Skin epidermis (tissue), 12 donors: ENCODE measurements at regions not wholly inside any gene's neighbourhood (a gene's known extent, or its start where the extent isn't known, plus 50 kb on each side); places are given as distances from the start of the nearest gene placed in this dataset.
"Not testable (repeated sequence)": the region's sequence is repeated elsewhere in the genome, so short reads cannot be mapped to it uniquely, and the experiment has no call there.

ENCODE experiments used
- H3K27ac ChIP-seq, 21 experiments: fragments of 200-600 bp; sonication (generic) in 11 of 21; one replicate each; pipeline ENCODE4 v1.5.0; 2020; ENCODE audit warnings: mild to moderate bottlenecking in 3 of 21, inconsistent platforms in 2 of 21, moderate library complexity in 2 of 21
- H3K4me3 ChIP-seq, 7 experiments: fragments of 200-600 bp; sonication (generic) in 2 of 7; one replicate each; pipeline ENCODE4 v1.5.0; 2020; ENCODE audit warnings: inconsistent platforms in 2 of 7, mild to moderate bottlenecking in 2 of 7, moderate library complexity in 1 of 7

GRCh38 chr1:163471779-163472650 is 150.3 kb downstream of the NUF2 start:
- no peak overlapping the region for H3K27ac ChIP-seq
- H3K4me3 ChIP-seq: no peak overlapping the region

GRCh38 chr1:163472651-163473248 is 151.0 kb downstream of the NUF2 start:
- Histone ChIP-seq H3K4me3 (no peak overlapping the region), H3K27ac (no peak overlapping the region)

GRCh38 chr1:163477276-163477830 is 155.6 kb downstream of the NUF2 start:
- Histone ChIP-seq H3K4me3 (no peak overlapping the region), H3K27ac (no peak overlapping the region)

- H3K4me3 ChIP-seq, H3K27ac ChIP-seq: not testable (repeated sequence)
Measured at GRCh38 chr1:163498391-163499330, 176.9 kb downstream of the NUF2 start.

GRCh38 chr1:163504331-163504978 is 182.7 kb downstream of the NUF2 start:
- no peak overlapping the region for H3K4me3 ChIP-seq
- no peak overlapping the region for H3K27ac ChIP-seq

- Histone ChIP-seq H3K4me3 (no peak overlapping the region), H3K27ac (no peak overlapping the region)
Measured at GRCh38 chr1:163509114-163509513, 187.4 kb downstream of the NUF2 start.

- H3K4me3 ChIP-seq: no peak overlapping the region
- H3K27ac ChIP-seq: no peak overlapping the region
Measured at GRCh38 chr1:163512349-163512989, 190.7 kb downstream of the NUF2 start.

- Histone ChIP-seq H3K27ac (no peak overlapping the region), H3K4me3 (no peak overlapping the region)
Measured at GRCh38 chr1:163523375-163524029, 201.7 kb downstream of the NUF2 start.

GRCh38 chr1:163528710-163529348 is 207.1 kb downstream of the NUF2 start:
- Histone ChIP-seq H3K27ac (no peak overlapping the region), H3K4me3 (no peak overlapping the region)

GRCh38 chr1:163531345-163531744 is 209.6 kb downstream of the NUF2 start:
- Histone ChIP-seq H3K27ac (no peak overlapping the region), H3K4me3 (no peak overlapping the region)

- no peak overlapping the region for H3K4me3 ChIP-seq
- no peak overlapping the region for H3K27ac ChIP-seq
Measured at GRCh38 chr1:163535401-163535800, 213.6 kb downstream of the NUF2 start.

- Histone ChIP-seq H3K27ac (no peak overlapping the region), H3K4me3 (no peak overlapping the region)
Measured at GRCh38 chr1:163535807-163536206, 214.1 kb downstream of the NUF2 start.

- Histone ChIP-seq H3K4me3 (no peak overlapping the region), H3K27ac (no peak overlapping the region)
Measured at GRCh38 chr1:163537809-163538208, 216.1 kb downstream of the NUF2 start.

- H3K27ac ChIP-seq: no peak overlapping the region
- H3K4me3 ChIP-seq: no peak overlapping the region
Measured at GRCh38 chr1:163538667-163539066, 216.9 kb downstream of the NUF2 start.

- no peak overlapping the region for H3K27ac ChIP-seq
- no peak overlapping the region for H3K4me3 ChIP-seq
Measured at GRCh38 chr1:163540727-163541126, 219.0 kb downstream of the NUF2 start.

GRCh38 chr1:163544441-163544840 is 222.7 kb downstream of the NUF2 start:
- Histone ChIP-seq H3K27ac (no peak overlapping the region), H3K4me3 (no peak overlapping the region)

- Histone ChIP-seq H3K4me3 (no peak overlapping the region), H3K27ac (no peak overlapping the region)
Measured at GRCh38 chr1:163558162-163558561, 236.4 kb downstream of the NUF2 start.
